C4-2B (cell line): ENCODE measurements at regions not wholly inside any gene's neighbourhood (a gene's known extent, or its start where the extent isn't known, plus 50 kb on each side); places are given as distances from the start of the nearest gene placed in this dataset.

Experiments used
- CTCF ChIP-seq: fragments of 450-650 bp; conservative IDR thresholded peaks from 2 replicates; pipeline ENCODE4 v1.5.1; 2017; ENCODE audit warnings: mild to moderate bottlenecking
- ZFX ChIP-seq: fragments of 450-650 bp; IDR thresholded peaks from 2 replicates; pipeline ENCODE4 v1.6.1; 2017

- TF ChIP-seq CTCF (no peak; the same call in 1 of the 2 replicates), ZFX (no peak)
These were observed 49.9 kb upstream of the SLC4A4 start for GRCh38 chr4:71288875-71289274.
